K562 (cell line): ENCODE measurements at regions not wholly inside any gene's neighbourhood (a gene's known extent, or its start where the extent isn't known, plus 50 kb on each side); places are given as distances from the start of the nearest gene placed in this dataset.

Experiments used
- CAMTA2 ChIP-seq: fragments of 250-450 bp; sonication (Bioruptor Pico); conservative IDR thresholded peaks from 2 replicates; pipeline ENCODE4 v1.5.1; 2022
- CTCF ChIP-seq, 3 experiments: IDR thresholded peaks in 2 of 3; conservative IDR thresholded peaks in 1 of 3; 2 replicates each; pipeline ENCODE4 v1.5.1; 2011 to 2012; ENCODE audit warnings: low read length in 3 of 3, mild to moderate bottlenecking in 3 of 3, control low read depth in 2 of 3, improper control_type of control experiment in 1 of 3, inconsistent platforms in 1 of 3, low read depth in 1 of 3, mixed read lengths in 1 of 3, moderate library complexity in 1 of 3; ENCODE audit not compliant: insufficient read depth in 2 of 3
- MCM5 ChIP-seq: fragments of 450-650 bp; IDR thresholded peaks from 2 replicates; pipeline ENCODE4 v1.6.1; 2016; ENCODE audit warnings: low read depth
- RBBP5 ChIP-seq: fragments of 200-600 bp; sonication (generic); IDR thresholded peaks from 2 replicates; pipeline ENCODE4 v1.6.1; 2012; ENCODE audit warnings: borderline replicate concordance, mild to moderate bottlenecking, low read length, control low read depth, inconsistent platforms; ENCODE audit not compliant: insufficient read depth, poor library complexity, severe bottlenecking
- ZBED1 ChIP-seq: IDR thresholded peaks from 2 replicates; pipeline ENCODE4 v1.6.1; 2014
- ZNF444 ChIP-seq: fragments of 250-450 bp; sonication (Bioruptor Pico); IDR thresholded peaks from 2 replicates; pipeline ENCODE4 v1.4.0; 2020; ENCODE audit warnings: mild to moderate bottlenecking, moderate library complexity

- no peak for TF ChIP-seq ZNF444 (CRISPR knock-in tag)
- no peak for TF ChIP-seq CTCF (IDR thresholded peaks at IDR 0.05 in 2 of 3, conservative IDR thresholded peaks at IDR 0.05 in 1 of 3; ENCODE audit: insufficient read depth in 2 of 3, low read depth in 1 of 3, low read length in 3 of 3)
- no peak for TF ChIP-seq MCM5
- no peak for TF ChIP-seq CAMTA2 (CRISPR knock-in tag)
- no peak for TF ChIP-seq RBBP5
- TF ChIP-seq ZBED1: no peak
Measured at GRCh38 chr4:132026816-132027215, 1122.3 kb upstream of the PCDH10 start.
